ENCODE measurements at regions not wholly inside any gene's neighbourhood (a gene's known extent, or its start where the extent isn't known, plus 50 kb on each side); places are given as distances from the start of the nearest gene placed in this dataset.

DNA sequence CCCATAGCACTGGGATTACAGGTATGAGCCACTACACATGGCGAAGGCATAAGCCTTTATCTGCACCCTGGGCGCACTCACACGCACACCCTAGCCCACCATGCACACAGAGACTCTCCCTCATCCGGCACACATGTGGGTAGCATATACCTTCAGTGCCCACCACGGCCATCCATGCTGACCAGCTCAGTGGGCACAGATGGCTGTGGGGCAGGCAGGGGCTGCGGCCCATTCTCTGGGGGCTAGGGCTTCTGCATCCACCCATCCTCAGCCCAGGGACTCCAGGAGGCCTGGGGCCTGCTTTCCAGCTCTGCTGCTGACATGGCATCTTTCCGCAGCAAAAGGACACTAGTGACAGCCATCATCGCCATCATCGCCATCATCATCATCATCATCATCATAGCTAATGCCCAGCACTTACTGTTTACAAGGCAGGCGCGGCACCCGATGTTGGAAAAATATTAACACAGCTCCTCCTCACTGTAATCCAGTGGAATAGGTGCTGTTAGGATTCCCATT lies 111.2 kb downstream of the NCOR2 start:
- DNase-seq: no peak

DNA sequence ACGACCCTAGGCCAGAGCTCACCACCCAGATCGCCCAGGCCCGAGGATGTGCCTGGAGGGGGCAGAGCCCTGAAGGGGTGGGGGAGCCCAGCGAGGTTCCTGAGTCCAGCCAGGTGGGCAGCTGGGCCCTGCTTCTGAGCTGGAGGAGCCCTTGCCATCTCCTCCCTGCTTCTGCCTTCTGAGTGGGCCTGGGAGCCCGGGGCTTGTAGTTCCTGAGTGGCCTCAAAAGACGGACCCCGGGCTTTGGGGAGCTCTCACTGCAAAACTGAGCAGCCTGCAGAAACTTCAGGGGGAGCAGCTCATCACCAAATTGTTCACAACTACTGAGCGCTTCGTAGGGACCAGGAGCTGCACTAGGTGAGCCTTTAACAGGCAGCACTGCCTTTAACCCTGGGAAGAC lies 112.1 kb downstream of the NCOR2 start:
- no peak for DNase-seq

DNA sequence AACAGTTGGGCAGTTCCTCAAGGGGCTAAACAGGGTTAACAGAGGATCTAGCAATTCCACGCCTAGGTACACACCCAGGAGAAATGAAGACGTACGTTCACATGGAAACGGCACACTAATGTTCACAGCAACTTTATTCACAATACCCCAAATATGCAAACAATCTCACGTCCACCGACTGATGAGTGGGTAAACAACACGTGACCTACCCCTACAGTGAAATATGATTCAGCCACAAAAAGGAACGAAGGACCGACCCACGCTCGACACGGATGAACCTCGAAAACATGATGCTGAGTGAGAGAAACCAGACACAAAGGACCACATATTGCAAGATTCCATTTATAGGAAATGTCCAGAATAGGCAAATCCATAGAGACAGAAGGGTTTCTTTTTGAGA lies 112.7 kb downstream of the NCOR2 start:
- no peak for DNase-seq

DNA sequence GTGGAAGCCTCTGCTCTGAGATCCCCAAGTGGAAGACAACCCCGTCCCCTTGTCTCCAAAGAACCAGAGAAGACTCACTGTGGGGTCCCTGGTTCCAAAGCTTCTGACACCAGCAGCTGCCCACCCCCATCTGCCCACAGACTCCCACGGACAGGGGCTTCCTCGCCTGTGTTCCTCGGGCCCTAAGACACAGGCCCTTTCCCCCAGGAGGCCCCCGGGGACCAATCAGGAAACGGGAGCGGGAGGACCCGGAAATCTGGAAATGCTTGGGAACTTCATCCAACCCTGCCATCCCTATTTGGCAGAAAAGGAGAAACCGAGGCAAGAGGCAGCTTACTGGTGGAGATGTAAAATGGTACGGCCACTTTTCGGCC lies 113.1 kb downstream of the NCOR2 start:
- DNase-seq: no peak

DNA sequence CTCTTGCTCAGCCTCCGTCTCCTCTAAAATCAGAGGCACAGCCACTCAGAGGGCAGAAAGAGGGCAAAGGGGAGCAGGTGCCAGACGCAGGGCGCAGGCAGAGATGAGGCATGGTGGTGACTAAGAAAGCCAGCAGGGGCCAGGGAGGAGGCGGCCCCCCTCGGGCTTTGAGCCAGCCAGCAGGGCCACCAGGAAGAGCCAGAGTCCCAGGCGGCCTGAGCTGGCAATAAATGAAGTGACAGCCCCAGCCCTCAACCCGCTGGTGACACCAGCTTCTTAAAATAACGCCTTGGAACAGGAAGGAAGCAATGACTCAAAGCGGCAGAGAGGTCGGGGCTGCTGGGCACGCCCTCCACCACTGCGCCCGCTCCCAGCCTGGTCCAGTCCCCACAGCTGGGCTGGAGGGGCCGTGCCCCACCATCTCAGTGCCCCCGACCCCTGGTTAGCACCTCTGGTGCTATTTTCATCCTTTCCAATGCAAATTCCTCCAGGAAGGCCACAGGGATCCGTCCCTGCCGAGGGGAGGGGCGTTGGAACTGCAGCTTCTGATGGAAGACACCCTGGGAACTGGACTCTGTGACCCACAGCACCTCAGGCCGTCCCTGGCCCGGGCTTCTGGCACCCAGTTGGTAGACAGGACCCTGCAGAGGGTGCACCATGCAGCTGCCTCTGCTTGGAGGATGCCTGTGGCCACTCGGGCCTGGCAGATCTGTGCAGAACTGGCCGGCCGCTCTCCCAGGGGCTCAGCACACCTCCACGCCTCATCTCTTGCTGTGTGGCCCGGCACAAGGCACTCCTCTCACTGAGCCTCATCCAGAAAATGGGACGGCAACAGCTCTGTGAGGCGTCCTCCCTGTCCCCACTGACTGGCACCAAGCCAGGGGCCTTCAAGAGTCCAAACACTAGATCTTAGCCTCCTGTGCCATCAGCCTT lies 113.7 kb downstream of the NCOR2 start:
- no peak for DNase-seq

DNA sequence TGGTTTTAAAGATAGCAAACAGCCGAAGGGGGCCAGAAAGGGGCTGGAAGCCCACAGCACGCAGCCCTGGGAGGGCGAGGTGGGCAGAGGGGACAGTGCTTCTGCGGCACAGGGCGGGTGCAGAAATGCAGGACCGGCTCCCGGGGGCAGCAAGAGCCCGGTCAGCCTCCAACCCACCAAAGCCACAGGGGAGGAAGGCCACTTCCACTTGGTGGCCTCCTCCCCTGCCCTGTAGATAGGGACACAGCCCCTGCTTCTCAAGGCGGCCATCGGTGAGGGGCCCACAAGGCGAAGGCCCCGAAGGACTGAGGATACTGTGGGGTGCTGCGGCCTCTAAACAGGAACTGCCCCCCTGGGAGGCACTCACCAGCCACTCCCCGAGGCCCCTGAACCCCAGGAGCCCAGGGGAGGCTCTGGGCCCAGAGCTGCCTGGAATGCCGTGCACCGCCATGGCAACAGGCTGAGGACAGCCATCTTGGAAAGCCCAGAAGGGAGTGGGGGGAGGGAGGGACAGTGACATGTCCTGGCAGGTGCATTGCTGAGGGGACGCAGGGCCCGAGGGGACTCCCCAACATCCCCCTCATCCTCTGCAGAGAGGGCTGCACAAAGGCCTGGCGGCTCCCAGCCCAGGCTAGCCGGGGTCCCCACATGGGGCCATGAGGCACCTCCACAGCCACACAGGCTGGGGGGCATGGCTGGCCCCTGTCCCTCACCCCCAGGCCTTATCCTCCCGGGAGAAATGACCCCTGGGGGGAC lies 114.7 kb downstream of the NCOR2 start:
- DNase-seq: no peak

DNA sequence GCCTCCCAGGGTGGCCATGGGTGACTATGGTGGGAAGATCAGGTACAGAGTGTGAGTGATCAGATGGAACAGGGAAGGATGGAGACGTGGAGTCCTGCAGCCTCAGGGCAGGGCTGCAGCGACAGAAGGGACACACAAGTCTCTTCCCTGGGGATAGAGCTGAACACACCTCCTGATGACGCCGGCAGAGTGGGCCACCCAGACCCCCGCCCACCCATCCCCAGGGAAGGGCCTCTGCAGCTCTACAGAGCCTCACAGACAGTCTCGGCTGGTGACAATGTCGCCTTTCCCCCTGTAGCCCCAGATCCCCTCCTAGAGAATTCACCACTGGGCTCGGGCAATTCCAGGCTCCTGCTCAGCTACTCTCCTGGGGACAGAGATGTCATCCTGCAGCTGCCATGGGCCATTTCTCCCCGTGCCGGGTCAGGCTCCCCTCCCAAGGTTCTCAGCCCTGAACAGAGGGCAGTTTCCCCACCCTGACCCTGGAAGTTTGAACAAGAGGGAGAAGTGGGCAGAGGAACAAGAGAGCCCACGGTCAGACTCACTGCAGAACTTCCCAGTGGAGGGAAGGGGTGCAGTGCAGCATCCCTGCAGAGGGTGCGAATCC lies 115.7 kb downstream of the NCOR2 start:
- no peak for DNase-seq

DNA sequence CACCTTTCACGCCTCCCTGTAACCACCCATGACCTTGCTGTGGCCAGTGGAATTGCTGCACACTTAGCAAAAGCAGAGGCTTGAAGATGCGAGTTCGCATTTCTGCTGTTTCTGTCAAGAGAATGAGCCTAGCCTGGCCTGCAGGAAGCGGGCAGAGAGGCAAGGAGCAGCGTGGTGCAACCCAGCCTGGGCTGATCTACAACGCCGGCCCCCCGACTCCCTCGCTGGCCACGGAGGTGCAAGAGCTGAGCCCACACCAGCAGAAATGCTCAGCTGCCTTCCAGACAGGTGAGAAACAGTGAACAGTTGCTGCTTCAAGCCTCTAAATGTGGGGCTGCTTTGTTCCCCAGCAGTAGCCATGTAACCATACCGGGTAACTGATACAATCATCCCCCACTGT lies 116.4 kb downstream of the NCOR2 start:
- DNase-seq: no peak

DNA sequence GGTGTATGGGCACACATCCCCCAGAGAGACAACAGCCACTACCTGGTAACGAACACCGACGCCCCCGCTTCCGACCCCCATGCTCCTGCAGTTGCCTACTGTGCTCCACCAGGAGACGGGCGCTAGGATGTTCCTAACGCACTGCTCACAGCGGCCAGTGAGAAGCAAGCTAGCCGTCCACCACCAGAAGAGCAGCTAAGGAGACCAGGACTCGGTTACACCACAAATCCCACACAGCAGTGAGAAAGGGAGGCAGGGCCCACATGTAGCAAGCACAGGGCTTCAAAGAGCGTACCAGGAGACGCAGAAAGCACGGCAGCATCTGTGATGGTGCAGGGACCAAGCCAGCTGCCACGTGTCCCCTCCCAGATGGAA lies 117.0 kb downstream of the NCOR2 start:
- no peak for DNase-seq

DNA sequence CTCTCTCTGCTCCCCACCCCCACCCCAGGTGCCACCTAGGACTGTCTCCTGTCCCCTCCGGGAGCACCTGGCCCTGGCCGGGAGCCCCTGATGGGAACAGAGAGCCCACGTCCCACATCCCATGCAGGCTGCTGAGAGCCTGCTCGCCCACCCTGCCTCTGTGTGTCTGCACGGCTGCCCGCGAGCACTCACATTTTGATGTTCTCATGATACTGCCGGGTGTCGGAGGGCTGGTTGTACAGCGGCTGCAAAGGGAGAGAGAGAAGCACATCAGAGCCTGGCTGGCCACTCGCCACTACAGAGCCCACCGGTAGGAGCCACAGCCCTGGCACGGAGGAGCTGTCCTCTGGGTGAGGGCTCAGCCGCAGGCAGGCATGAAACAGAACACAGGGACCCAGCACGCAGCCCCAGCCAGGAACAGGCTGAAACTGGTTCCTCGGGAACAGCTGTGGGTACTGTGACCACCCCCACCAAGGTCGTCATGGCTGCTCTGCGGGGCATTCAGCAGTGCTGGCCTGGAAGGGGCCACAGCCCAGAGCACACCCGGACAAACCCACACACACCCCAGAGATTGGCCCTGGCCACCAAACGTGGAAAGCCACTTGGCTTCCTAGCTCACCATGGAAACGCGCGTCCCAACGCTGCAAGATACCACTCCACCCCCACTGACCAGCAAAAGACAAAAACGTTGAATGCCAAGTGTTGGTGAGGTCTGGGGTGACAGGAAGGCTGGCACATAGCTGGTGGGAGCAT lies 117.6 kb downstream of the NCOR2 start:
- no peak for DNase-seq

DNA sequence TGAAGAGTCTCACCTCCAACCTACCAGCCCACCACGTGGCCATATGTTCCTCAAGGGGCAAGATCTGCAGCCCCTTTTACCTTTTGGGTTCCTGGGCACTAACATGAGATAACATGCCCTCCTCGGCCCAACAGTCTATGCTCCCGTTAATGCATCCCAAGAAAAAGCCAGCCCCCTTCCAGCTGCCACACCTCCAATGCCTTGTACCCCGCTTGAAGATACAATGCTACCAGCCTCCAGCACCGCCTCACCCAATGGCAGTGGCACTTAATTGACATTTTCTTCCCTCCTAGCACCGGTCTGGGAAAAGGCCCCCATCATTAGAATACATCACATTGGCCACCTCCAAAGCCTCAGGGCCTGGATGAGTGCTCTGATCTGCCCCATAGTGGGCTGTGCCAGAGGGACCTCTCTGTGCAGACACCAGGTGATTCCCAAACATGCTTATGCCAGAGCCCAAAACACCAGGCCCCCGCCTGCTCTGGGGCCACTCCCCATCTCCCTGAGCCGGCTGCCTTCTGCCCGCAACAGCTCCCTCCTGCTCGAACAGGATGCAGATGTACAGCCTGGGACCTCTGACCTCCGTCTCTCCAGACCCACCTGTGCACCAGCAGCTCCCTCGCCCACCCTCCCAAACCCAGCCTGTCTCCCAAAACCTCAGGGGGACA lies 118.3 kb downstream of the NCOR2 start:
- no peak for DNase-seq

DNA sequence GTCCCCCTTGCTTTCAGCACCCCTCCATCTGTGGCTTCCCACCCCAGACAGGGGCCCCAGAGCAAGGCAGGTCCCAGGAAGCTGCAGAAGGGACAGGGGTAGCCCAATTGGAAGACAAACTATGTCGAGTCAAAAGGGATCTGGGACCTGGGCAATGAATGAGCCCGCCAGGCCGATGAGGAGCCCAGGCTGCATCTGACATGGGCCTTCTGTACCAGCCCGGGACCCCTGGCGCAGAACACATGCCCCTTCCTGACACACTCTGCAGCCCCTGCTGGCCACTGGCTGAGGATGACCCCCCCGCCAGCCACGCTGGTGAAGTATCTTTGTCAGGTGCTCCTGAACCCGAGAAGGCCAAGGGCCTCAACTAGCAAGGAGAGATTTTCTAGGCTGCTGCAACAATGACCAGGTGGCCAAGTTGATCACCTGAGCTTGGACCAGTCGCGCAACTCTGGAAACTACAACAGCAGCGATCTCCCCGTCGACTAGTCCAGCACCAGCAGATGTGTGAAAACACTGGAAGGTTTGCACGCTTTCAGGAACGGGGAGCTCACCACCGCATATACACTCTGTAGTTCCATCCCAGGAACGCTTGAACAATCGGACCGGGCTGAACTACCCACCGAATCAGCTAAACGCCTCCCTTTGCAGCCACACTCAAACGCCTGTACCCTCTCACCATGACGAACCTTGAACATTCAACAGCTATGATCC lies 119.0 kb downstream of the NCOR2 start:
- DNase-seq: no peak

DNA sequence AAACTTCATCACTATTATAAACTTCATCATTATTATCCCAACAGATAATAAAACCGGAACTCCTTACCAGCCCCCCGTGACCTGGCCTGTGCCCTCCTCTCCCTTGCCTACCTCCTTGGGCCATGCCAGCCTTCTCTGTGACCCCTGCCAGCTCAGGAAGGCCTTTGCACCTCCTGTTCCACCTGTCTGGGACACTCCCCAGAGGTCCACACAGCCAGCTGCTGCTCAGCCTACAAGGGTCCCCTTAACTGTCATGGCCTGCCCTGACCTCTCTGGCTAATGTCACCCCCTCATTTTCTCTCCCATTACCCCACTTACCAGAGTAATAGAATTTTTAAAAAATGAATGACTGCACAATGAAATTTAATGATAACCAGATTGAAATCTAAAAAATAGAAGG lies 121.0 kb downstream of the NCOR2 start:
- DNase-seq: no peak

DNA sequence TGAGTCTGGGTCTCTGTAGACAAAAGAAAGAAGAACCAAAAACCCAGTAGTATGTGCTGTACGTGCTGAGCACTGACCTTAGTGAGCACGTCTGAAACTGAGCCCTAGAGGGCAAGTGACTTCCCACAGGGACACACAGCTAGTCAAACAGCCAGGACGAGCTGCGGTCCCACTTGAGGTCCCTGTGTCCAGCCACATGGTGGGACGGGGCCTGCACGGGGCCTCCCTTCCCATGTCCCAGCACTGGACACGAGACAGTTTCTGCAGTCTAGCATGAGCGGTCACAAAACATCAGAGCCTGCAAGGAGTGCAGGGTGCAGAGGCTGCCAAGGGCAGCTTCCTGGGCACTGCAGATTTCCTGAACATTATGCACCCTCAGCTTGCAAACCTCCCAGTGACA lies 121.6 kb downstream of the NCOR2 start:
- no peak for DNase-seq

DNA sequence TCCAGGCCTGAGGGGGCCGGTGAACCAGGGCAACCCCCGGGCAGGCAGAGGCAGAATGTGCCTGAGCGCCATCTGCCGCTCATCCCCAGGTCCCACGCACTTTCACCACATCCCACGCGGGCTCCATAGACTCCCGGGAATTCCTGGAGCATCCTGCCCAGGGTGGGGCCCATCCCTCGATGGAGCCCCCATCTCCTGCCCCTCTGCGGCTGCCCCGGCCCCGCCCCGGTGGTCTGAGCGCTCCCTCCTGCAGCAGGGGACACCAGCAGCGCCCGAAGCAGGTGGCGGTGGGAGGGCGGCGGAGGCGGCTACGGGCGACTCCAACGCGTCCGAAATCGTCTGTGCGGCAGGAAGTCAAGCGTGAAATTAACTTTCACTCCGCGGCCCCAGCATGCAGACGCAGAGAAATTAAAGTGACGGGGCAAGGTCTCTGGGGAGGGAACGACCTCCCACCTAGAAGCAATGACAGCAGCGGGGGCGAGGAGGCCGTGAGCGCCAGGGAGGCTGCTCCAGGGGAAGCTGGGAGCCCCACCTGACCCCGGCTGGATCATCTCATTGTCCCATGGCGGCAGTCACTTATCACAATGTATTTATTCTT lies 122.2 kb downstream of the NCOR2 start:
- DNase-seq: no peak

DNA sequence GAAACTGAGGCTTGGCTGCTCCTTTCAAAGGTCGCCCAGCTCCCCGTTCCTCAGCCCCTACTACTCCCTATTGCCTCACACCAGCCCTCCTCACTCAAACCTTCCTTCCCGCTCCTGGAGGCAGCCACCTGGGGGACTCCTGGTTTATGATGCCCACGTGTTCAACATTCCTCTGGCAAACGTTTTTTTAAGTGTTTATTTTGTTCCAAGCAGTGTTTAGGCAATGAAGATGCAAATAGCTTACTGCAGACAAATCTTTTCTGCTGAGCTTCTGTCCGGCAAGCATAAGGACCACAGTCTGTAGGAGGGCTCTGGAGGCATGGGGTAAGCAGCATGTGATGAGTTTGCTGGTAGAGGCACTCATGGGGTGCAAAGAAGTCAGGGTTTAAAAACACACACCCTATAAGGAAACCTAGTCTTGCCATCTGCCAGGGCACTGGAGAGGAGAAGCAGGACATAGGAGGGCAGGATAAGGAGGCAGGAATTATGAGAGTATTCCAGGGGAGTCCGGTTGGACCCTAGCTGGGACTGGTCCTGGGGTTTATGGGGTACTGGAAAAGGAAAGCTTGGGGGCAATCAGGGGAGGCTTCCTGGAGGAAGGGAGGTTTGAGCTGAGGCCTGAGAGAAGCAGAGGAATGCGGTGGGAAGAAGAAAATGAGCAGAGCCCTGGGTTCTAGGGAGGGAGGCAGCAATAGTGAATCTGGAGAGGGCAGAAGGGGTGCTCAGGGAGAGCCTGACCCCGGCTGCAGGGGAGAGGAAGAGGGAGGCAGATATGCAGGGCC lies 123.3 kb downstream of the NCOR2 start:
- no peak for DNase-seq

DNA sequence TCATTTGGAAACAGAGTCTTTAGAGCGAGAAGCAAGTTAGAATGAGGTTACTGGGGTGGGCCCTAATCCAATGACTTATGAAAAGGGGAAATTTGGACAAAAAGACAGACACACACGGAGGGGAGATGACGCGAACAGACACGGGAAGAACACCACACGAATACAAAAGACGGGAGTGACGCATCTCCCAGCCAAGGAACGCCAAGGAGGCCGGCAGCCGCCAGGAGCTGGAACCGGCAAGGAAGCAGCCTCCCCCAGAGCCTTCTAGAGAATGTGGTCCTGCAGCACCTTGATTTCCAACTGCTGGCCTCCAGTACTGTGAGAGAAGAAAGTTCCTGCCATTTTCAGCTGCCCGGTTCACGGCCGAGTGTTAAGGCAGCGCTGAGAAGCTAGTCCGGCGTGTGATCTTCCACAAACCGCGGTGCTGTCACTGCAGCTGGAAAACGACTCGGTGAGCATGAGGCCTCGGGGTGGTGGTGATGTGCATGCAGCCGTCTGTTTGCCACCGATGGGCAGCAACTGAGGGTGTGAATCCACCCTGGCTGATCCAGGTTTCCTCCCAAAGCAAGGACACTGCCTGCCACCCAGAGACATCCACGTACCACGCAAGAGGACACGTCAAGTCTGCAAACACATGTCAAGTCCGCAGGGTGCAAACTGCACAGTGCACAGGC lies 124.5 kb downstream of the NCOR2 start:
- no peak for DNase-seq

DNA sequence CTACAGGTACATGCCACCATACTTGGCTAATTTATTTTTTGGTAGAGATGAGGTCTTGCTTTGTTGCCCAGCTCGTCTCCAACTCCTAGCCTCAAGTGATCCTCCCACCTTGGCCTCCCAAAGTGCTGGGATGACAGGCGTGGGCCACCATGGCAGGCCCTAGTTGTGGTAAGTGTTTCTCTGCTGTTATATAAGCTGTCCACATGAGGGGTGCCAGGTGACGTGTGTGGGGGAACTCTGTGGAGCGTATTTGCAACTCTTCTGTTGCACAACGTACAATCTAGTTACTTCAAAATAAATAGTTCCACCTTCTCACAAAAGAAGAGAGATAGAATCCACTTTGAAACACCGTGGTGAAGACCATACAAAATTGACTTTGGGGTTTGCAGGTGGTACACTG lies 125.1 kb downstream of the NCOR2 start:
- no peak for DNase-seq

DNA sequence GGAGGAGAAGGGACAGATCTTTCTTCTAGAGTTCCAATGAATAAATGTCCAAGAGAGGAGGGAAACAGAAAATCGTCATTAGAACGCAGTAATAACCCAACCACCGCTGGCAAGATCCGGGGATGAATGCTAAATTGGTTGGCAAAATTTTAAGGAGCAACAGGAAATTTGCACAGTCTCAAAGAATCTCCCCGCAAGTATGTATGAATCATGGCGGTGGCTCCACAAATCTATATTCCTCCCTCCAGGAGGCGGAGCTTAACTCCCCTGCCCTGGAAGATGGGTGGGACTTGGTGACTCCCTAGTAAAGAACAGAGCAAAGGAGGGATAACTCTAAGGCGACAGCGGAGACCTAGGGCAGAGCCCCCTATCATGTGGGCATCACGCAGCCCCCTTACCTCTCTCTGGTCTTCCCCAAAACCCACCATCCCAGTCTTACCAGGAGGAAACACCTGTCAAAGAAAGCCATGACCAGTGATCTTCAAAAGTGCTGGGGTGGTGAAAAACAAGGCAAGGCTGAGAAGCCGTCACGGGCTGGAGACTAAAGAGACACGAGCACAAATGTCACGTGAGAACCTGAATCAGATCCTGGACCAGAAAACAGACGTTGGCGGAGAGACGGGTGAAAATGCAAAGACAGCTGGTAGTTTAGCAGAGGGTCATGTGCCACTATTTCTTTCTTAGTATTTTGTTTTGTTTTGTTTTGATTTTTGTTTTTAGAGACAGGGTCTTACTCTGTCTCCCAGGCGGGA lies 125.8 kb downstream of the NCOR2 start:
- no peak for DNase-seq
